ENCODE measurements at regions not wholly inside any gene's neighbourhood (a gene's known extent, or its start where the extent isn't known, plus 50 kb on each side); places are given as distances from the start of the nearest gene placed in this dataset.

DNA sequence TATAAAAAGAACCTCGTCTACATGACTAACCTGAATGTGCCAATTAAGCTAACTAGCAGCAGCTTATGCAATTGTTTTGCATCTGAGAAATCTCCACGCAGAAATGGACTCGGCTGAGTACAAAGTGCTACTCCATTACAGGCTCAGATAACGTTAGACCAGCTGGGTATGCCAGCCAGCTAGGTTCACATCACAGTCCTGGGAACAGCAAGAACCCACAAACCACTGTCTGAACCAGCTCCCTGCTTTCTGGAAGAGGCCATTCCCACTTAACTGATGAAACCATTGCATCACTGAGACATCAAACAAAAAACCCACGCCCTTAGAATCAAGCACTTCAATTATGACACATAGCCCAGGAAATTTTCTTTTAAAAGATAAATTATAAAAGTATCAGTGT is 202.7 kb downstream of the CYRIA start:
- TF ChIP-seq CTCF (IDR thresholded peaks at IDR 0.05; ENCODE audit: low read length) = no peak
- no peak for TF ChIP-seq EZH2 (IDR thresholded peaks at IDR 0.05; ENCODE audit: borderline replicate concordance, low read length)
